OCI-LY7 (cell line): ENCODE measurements at regions not wholly inside any gene's neighbourhood (a gene's known extent, or its start where the extent isn't known, plus 50 kb on each side); places are given as distances from the start of the nearest gene placed in this dataset.

ENCODE experiments used
- BruUV-seq: library from RNA; stranded (reverse); fragments of 400-500 nt; replicated peaks from 2 replicates; lab custom pipeline; 2021; lab: Mats Ljungman, UMichigan
- CTCF ChIA-PET: fragments of 300-600 bp; sonication (Branson Sonifier 250); formaldehyde crosslinking; loops from one replicate; lab custom pipeline; 2022; ENCODE audit warnings: antibody characterized with exemption; ENCODE audit not compliant: unreplicated experiment; lab: Charles Lee
- POLR2A ChIA-PET: fragments of 300-600 bp; sonication (Branson Sonifier 250); formaldehyde crosslinking; loops from one replicate; lab custom pipeline; 2022; ENCODE audit warnings: antibody characterized with exemption; lab: Charles Lee
- DNase-seq: peaks from one replicate; pipeline ENCODE4 v3.0.0-alpha.2; 2015; ENCODE audit warnings: low spot score
- H2AFZ ChIP-seq: fragments of 200-600 bp; sonication (generic), shearing (Covaris generic); 2 replicates; pipeline ENCODE4 v1.6.1; 2014; ENCODE audit warnings: mild to moderate bottlenecking, antibody characterized with exemption, low read length, moderate library complexity
- H3K27ac ChIP-seq: fragments of 200-600 bp; sonication (generic); 2 replicates; pipeline ENCODE4 v1.5.1; 2014; ENCODE audit warnings: mixed run types, low read depth, mild to moderate bottlenecking, moderate library complexity, low read length, inconsistent platforms; ENCODE audit not compliant: poor library complexity, severe bottlenecking
- H3K36me3 ChIP-seq: fragments of 200-600 bp; sonication (generic); 2 replicates; pipeline ENCODE4 v1.6.1; 2014; ENCODE audit warnings: mild to moderate bottlenecking, antibody characterized with exemption, low read length, moderate library complexity, mixed read lengths; ENCODE audit not compliant: insufficient read depth
- H3K4me1 ChIP-seq: fragments of 200-600 bp; sonication (generic); 2 replicates; pipeline ENCODE4 v1.5.1; 2014; ENCODE audit warnings: mild to moderate bottlenecking, low read length; ENCODE audit not compliant: insufficient read depth, poor library complexity, severe bottlenecking
- H3K4me2 ChIP-seq: fragments of 200-600 bp; sonication (generic); 2 replicates; pipeline ENCODE4 v1.6.1; 2014; ENCODE audit warnings: mild to moderate bottlenecking, low read length
- H3K4me3 ChIP-seq: fragments of 200-600 bp; sonication (generic); 2 replicates; pipeline ENCODE4 v1.5.1; 2014; ENCODE audit warnings: mild to moderate bottlenecking, low read depth, low read length; ENCODE audit not compliant: poor library complexity, severe bottlenecking
- H3K79me2 ChIP-seq: fragments of 200-600 bp; sonication (generic); 2 replicates; pipeline ENCODE4 v1.6.1; 2016; ENCODE audit warnings: low read depth, mild to moderate bottlenecking, low read length, moderate library complexity, mixed read lengths; ENCODE audit not compliant: insufficient read depth
- H3K9me2 ChIP-seq: fragments of 200-600 bp; sonication (generic); 2 replicates; pipeline ENCODE4 v1.6.1; 2016; ENCODE audit warnings: mild to moderate bottlenecking, low read length, mixed read lengths; ENCODE audit not compliant: insufficient read depth
- H3K9me3 ChIP-seq: fragments of 200-600 bp; sonication (generic); 2 replicates; pipeline ENCODE4 v1.6.1; 2014; ENCODE audit warnings: mild to moderate bottlenecking, mixed run types, low read length, mixed read lengths
- H4K20me1 ChIP-seq: fragments of 200-600 bp; sonication (generic); 2 replicates; pipeline ENCODE4 v1.6.1; 2014; ENCODE audit warnings: mild to moderate bottlenecking, antibody characterized with exemption, low read length, moderate library complexity, mixed read lengths; ENCODE audit not compliant: insufficient read depth
- CTCF ChIP-seq: fragments of 200-600 bp; sonication (generic); conservative IDR thresholded peaks from 2 replicates; pipeline ENCODE4 v1.5.1; 2014; ENCODE audit warnings: mild to moderate bottlenecking, antibody characterized with exemption, low read length, moderate library complexity, mixed read lengths
- EZH2phosphoT487 ChIP-seq: fragments of 200-600 bp; sonication (generic); IDR thresholded peaks from 2 replicates; pipeline ENCODE4 v1.6.1; 2018; ENCODE audit warnings: low read depth, borderline replicate concordance, mild to moderate bottlenecking, mixed run types, antibody characterized with exemption, low read length, moderate library complexity, mixed read lengths
- intact Hi-C: fragments of 100-400 bp; cut with micrococcal nuclease; formaldehyde crosslinking; loops from one replicate; pipeline ENCODE4 v1.10.0; 2022; ENCODE audit not compliant: unreplicated experiment

- TF ChIP-seq CTCF (no peak), EZH2phosphoT487 (no peak)
- Histone ChIP-seq H3K9me2 (no peaks in the 10 kb centered on the region), H2AFZ (no peak overlapping the region), H3K27ac (no peak overlapping the region), H3K4me1 (no peaks in the 10 kb centered on the region), H3K4me3 (no peak overlapping the region), H3K4me2 (no peak overlapping the region), H3K9me3 (no peaks in the 10 kb centered on the region), H3K36me3 (no peaks in the 10 kb centered on the region), H3K79me2 (no peaks in the 10 kb centered on the region), H4K20me1 (no peaks in the 10 kb centered on the region)
- no peak for DNase-seq
- intact Hi-C loops, result no loop called here
- BruUV-seq, result no TSS peak
- ChIA-PET POLR2A (no interaction called here), CTCF (no interaction called here)
These were observed 484.1 kb downstream of the SMARCA1 start for GRCh38 chrX:129039176-129039575.

DNA sequence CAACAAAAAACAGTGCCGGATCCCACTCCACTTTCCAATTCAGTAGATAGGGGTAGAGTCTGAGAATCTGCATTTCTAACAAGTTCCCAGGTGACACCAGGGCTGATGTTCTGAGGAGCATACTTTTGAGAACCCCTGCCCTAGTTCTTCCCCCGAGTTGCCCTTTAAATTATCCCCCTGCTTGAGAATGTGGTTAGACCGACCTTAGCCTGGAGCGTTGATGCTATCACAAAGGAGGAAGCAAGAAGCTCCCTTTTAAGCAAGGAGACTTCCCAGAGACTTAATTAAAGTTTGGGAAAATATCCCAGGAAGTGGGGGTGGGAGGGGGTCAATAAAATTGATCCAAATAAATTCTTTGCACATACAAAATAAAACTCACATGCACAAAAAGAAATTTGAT is 485.9 kb downstream of the SMARCA1 start:
- no peaks in the 10 kb centered on the region for H3K9me3 ChIP-seq
- no peak overlapping the region for H2AFZ ChIP-seq
- H3K4me2 ChIP-seq, result no peak overlapping the region
- TF ChIP-seq CTCF (no peak), EZH2phosphoT487 (no peak)
- no TSS peak for BruUV-seq
- CTCF ChIA-PET, result no interaction called here
- H4K20me1 ChIP-seq, result no peaks in the 10 kb centered on the region
- no peak overlapping the region for H3K27ac ChIP-seq
- intact Hi-C loops, result no loop called here
- POLR2A ChIA-PET, result no interaction called here
- H3K79me2 ChIP-seq, result no peaks in the 10 kb centered on the region
- no peak overlapping the region for H3K4me3 ChIP-seq
- DNase-seq, result no peak
- H3K9me2 ChIP-seq, result no peaks in the 10 kb centered on the region
- no peaks in the 10 kb centered on the region for H3K36me3 ChIP-seq
- no peaks in the 10 kb centered on the region for H3K4me1 ChIP-seq

- Histone ChIP-seq H4K20me1 (no peaks in the 10 kb centered on the region), H3K4me1 (no peaks in the 10 kb centered on the region), H3K79me2 (no peaks in the 10 kb centered on the region), H3K9me3 (no peaks in the 10 kb centered on the region), H3K36me3 (no peaks in the 10 kb centered on the region), H3K27ac (no peak overlapping the region), H3K9me2 (no peaks in the 10 kb centered on the region), H2AFZ (no peak overlapping the region), H3K4me2 (no peak overlapping the region), H3K4me3 (no peak overlapping the region)
- TF ChIP-seq CTCF (no peak), EZH2phosphoT487 (no peak)
- POLR2A ChIA-PET, result no interaction called here
- DNase-seq, result no peak
- BruUV-seq, result no TSS peak
- intact Hi-C loops, result no loop called here
- CTCF ChIA-PET, result no interaction called here
These were observed 488.1 kb downstream of the SMARCA1 start for GRCh38 chrX:129035180-129035579.
